Endothelial cell of umbilical vein (primary cell): ENCODE measurements at regions not wholly inside any gene's neighbourhood (a gene's known extent, or its start where the extent isn't known, plus 50 kb on each side); places are given as distances from the start of the nearest gene placed in this dataset.

ENCODE experiments used
- BruUV-seq: library from RNA; stranded (reverse); fragments of 400-500 nt; replicated peaks from 2 replicates; lab custom pipeline; 2021; lab: Mats Ljungman, UMichigan
- CTCF ChIA-PET: fragments of 300-600, 350-600 bp; sonication (Branson Sonifier 250); formaldehyde crosslinking; loops from one replicate; lab custom pipeline; 2021; ENCODE audit warnings: antibody characterized with exemption, inconsistent platforms; lab: Charles Lee
- POLR2A ChIA-PET: fragments of 300-600, 350-600 bp; sonication (Branson Sonifier 250); formaldehyde crosslinking; loops from one replicate; lab custom pipeline; 2021; ENCODE audit warnings: antibody characterized with exemption, inconsistent platforms; lab: Charles Lee
- DNase-seq: peaks from one replicate; pipeline ENCODE4 v3.0.0-alpha.2; 2011; ENCODE audit warnings: low read depth, low spot score
- FAIRE-seq: peaks from 2 replicates; lab custom pipeline; 2011; peaks lifted over from hg19 to GRCh38; lab: Jason Lieb, UNC
- H2AFZ ChIP-seq: 2 replicates; pipeline ENCODE4 v1.6.0; 2012; ENCODE audit warnings: low read depth, low read length, control low read depth, inconsistent platforms
- H3K27ac ChIP-seq: 2 replicates; pipeline ENCODE4 v1.5.1; 2011; ENCODE audit warnings: low read depth, mild to moderate bottlenecking, control low read depth, low read length, moderate library complexity; ENCODE audit not compliant: insufficient read depth
- H3K27me3 ChIP-seq, 2 experiments: 2 replicates each; pipeline versions ENCODE4 v1.6.0 to v1.6.1; 2011; ENCODE audit warnings: low read length in 2 of 2, mixed read lengths in 1 of 2; ENCODE audit not compliant: control insufficient read depth in 2 of 2, insufficient read depth in 2 of 2
- H3K36me3 ChIP-seq, 2 experiments: 2 replicates in 1 of 2; 3 replicates in 1 of 2; pipeline ENCODE4 v1.5.1; 2011; ENCODE audit warnings: low read length in 2 of 2, mild to moderate bottlenecking in 1 of 2, moderate library complexity in 1 of 2; ENCODE audit not compliant: control insufficient read depth in 2 of 2, insufficient read depth in 2 of 2; ENCODE audit errors: extremely low read depth in 1 of 2
- H3K4me1 ChIP-seq: 3 replicates; pipeline ENCODE4 v1.5.1; 2011; ENCODE audit warnings: mild to moderate bottlenecking, low read length; ENCODE audit not compliant: control insufficient read depth, insufficient read depth; ENCODE audit errors: extremely low read depth
- H3K4me2 ChIP-seq: 2 replicates; pipeline ENCODE4 v1.6.1; 2011; ENCODE audit warnings: low read length, control low read depth, mixed read lengths; ENCODE audit not compliant: insufficient read depth
- H3K4me3 ChIP-seq, 3 experiments: fragments of 200-600 bp in 1 of 3; sonication (generic), shearing (Covaris generic) in 1 of 3; replicated peaks in 1 of 3; 2 replicates each; pipeline ENCODE4 v1.5.1; 2011 to 2016; ENCODE audit warnings: control low read depth in 3 of 3, low read length in 3 of 3, mild to moderate bottlenecking in 2 of 3, inconsistent platforms in 1 of 3, low read depth in 1 of 3, moderate library complexity in 1 of 3; ENCODE audit not compliant: insufficient read depth in 1 of 3
- H3K79me2 ChIP-seq: 2 replicates; pipeline ENCODE4 v1.6.0; 2012; ENCODE audit warnings: low read length, inconsistent platforms; ENCODE audit not compliant: control insufficient read depth, insufficient read depth
- H3K9ac ChIP-seq: replicated peaks from 2 replicates; pipeline ENCODE3; 2011; ENCODE audit warnings: low read length, control low read depth; ENCODE audit not compliant: insufficient read depth; ENCODE audit errors: extremely low read depth
- H3K9me1 ChIP-seq: replicated peaks from 3 replicates; pipeline ENCODE4 v1.6.0; 2011; ENCODE audit warnings: mild to moderate bottlenecking, low read length; ENCODE audit not compliant: control insufficient read depth, insufficient read depth; ENCODE audit errors: extremely low read depth
- H3K9me3 ChIP-seq: replicated peaks from 2 replicates; pipeline ENCODE4 v1.5.1; 2012; ENCODE audit warnings: low read length, inconsistent platforms; ENCODE audit not compliant: control insufficient read depth, insufficient read depth
- H4K20me1 ChIP-seq: replicated peaks from 2 replicates; pipeline ENCODE3; 2011; ENCODE audit warnings: mild to moderate bottlenecking, low read length; ENCODE audit not compliant: control insufficient read depth, insufficient read depth; ENCODE audit errors: extremely low read depth
- EZH2 ChIP-seq: IDR thresholded peaks from 2 replicates; pipeline ENCODE4 v1.6.1; 2012; ENCODE audit warnings: borderline replicate concordance, low read depth, mild to moderate bottlenecking, moderate library complexity, low read length, inconsistent platforms; ENCODE audit not compliant: severe bottlenecking
- FOS ChIP-seq: IDR thresholded peaks from 2 replicates; pipeline ENCODE4 v1.6.1; 2011; ENCODE audit warnings: mild to moderate bottlenecking, low read length, moderate library complexity, borderline replicate concordance; ENCODE audit not compliant: insufficient read depth
- GATA2 ChIP-seq: IDR thresholded peaks from 2 replicates; pipeline ENCODE4 v1.7.0; 2011; ENCODE audit warnings: low read depth, mild to moderate bottlenecking, moderate library complexity, mixed read lengths, low read length; ENCODE audit not compliant: insufficient read length, insufficient read depth
- JUN ChIP-seq: IDR thresholded peaks from 2 replicates; pipeline ENCODE4 v1.6.1; 2011; ENCODE audit warnings: borderline replicate concordance, low read depth; ENCODE audit not compliant: insufficient read length, insufficient read depth
- MYC ChIP-seq: IDR thresholded peaks from one replicate; pipeline ENCODE4 v1.6.1; 2011; ENCODE audit warnings: mild to moderate bottlenecking, low read depth, low read length
- POLR2A ChIP-seq: IDR thresholded peaks from 2 replicates; pipeline ENCODE4 v1.6.1; 2012; ENCODE audit warnings: low read depth, mild to moderate bottlenecking, control low read depth, low read length
- POLR2AphosphoS5 ChIP-seq: IDR thresholded peaks from 2 replicates; pipeline ENCODE4 v1.6.1; 2012; ENCODE audit warnings: low read depth, mild to moderate bottlenecking, control low read depth, low read length, moderate library complexity; ENCODE audit not compliant: insufficient read depth
- dilution Hi-C: fragments of 300-500 bp; cut with MboI; formaldehyde crosslinking; loops from one replicate; pipeline ENCODE4 v1.15.0; 2019; ENCODE audit warnings: low sequenced_read_pairs; ENCODE audit not compliant: extremely low pct_ligation_motif_present
- intact Hi-C: fragments of 100-400 bp; cut with micrococcal nuclease; formaldehyde crosslinking; loops from one replicate; pipeline ENCODE4 v1.10.0; 2022
- TF ChIP-seq, protein P1 (sequence below): IDR thresholded peaks from 2 replicates; pipeline ENCODE4 v1.6.1; 2011; ENCODE audit not compliant: insufficient read depth, insufficient read length
- TF ChIP-seq, protein P2 (sequence below), 2 donors: IDR thresholded peaks; 1 replicate in 1 of 2; 2 replicates in 1 of 2; pipeline ENCODE4 v1.5.1; 2011; ENCODE audit warnings: low read length in 2 of 2, mild to moderate bottlenecking in 2 of 2, moderate library complexity in 2 of 2, control low read depth in 1 of 2, inconsistent platforms in 1 of 2, low read depth in 1 of 2; ENCODE audit not compliant: insufficient read depth in 1 of 2; ENCODE audit errors: extremely low read depth in 1 of 2

DNA sequence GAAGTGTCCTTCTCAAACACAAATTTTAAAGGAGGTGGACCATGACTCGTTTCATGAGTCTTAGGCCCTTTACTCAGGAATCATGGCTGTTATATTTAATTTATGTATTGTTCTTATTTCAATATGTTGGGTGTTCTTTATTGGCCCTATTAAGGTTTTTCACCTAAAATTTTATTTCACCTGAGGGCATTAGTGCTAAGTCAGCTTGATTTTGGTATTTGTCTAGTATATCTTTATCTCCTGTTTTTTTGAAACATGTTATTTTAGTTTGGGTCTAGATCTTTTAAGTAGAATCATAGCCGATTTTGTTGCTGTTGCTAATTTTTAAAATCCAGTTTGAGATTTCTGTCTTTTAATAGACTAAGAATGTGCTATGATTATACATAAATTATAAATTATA, 430.4 kb downstream of the RPS6KC1 start:
- FAIRE-seq: no peak
- Histone ChIP-seq H4K20me1 (no peaks in the 10 kb centered on the region), H3K36me3 (no peaks in the 10 kb centered on the region), H3K4me3 (no peak overlapping the region), H3K27me3 (no peaks in the 10 kb centered on the region), H2AFZ (no peak overlapping the region), H3K27ac (no peak overlapping the region), H3K4me1 (no peaks in the 10 kb centered on the region), H3K9me3 (no peaks in the 10 kb centered on the region), H3K4me2 (no peak overlapping the region), H3K79me2 (no peaks in the 10 kb centered on the region), H3K9me1 (no peaks in the 10 kb centered on the region), H3K9ac (no peak overlapping the region)
- ChIA-PET CTCF (no interaction called here), POLR2A (no interaction called here)
- BruUV-seq: no TSS peak
- intact Hi-C loops: no loop called here
- DNase-seq: no peak
- dilution Hi-C loops: no loop called here
- TF ChIP-seq, protein P1, sequence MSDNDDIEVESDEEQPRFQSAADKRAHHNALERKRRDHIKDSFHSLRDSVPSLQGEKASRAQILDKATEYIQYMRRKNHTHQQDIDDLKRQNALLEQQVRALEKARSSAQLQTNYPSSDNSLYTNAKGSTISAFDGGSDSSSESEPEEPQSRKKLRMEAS: no peak
- TF ChIP-seq, protein P2, sequence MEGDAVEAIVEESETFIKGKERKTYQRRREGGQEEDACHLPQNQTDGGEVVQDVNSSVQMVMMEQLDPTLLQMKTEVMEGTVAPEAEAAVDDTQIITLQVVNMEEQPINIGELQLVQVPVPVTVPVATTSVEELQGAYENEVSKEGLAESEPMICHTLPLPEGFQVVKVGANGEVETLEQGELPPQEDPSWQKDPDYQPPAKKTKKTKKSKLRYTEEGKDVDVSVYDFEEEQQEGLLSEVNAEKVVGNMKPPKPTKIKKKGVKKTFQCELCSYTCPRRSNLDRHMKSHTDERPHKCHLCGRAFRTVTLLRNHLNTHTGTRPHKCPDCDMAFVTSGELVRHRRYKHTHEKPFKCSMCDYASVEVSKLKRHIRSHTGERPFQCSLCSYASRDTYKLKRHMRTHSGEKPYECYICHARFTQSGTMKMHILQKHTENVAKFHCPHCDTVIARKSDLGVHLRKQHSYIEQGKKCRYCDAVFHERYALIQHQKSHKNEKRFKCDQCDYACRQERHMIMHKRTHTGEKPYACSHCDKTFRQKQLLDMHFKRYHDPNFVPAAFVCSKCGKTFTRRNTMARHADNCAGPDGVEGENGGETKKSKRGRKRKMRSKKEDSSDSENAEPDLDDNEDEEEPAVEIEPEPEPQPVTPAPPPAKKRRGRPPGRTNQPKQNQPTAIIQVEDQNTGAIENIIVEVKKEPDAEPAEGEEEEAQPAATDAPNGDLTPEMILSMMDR (IDR thresholded peaks at IDR 0.05; ENCODE audit: extremely low read depth in 1 of 2, insufficient read depth in 1 of 2, low read depth in 1 of 2, low read length in 2 of 2): no peak
- TF ChIP-seq JUN: no peak

DNA sequence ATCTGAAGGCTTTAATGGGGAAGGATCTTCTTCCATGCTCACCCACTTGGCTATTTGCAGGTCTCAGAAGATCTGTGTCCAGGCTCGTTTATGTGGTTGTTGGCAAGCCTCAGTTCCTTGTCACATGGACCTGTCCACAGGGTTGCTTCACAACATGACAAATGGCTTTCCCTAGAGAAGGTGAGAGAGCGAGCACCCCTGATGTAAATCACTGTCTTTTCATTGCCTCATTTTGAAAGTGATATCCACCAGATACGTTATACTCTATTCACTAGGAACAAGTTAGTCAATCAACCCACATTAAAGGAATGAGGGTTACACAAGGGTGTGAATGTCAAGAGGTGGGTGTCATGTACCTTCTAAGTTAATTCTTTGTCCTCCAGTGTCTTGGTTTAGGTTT, 433.3 kb downstream of the RPS6KC1 start:
- CTCF ChIA-PET: no interaction called here
- no peak overlapping the region for H3K4me3 ChIP-seq
- H3K27ac ChIP-seq: no peak overlapping the region
- no peaks in the 10 kb centered on the region for H3K36me3 ChIP-seq
- DNase-seq (no peak), FAIRE-seq (no peak)
- dilution Hi-C loops: no loop called here
- intact Hi-C loops: no loop called here
- no peaks in the 10 kb centered on the region for H4K20me1 ChIP-seq
- no peak overlapping the region for H3K9ac ChIP-seq
- H2AFZ ChIP-seq: no peak overlapping the region
- no peaks in the 10 kb centered on the region for H3K9me3 ChIP-seq
- H3K27me3 ChIP-seq: no peaks in the 10 kb centered on the region
- POLR2A ChIA-PET: no interaction called here
- no TSS peak for BruUV-seq
- H3K79me2 ChIP-seq: no peaks in the 10 kb centered on the region
- no peak overlapping the region for H3K4me2 ChIP-seq
- H3K4me1 ChIP-seq: no peaks in the 10 kb centered on the region
- no peaks in the 10 kb centered on the region for H3K9me1 ChIP-seq
- TF ChIP-seq, protein P2 (IDR thresholded peaks at IDR 0.05; ENCODE audit: extremely low read depth in 1 of 2, insufficient read depth in 1 of 2, low read depth in 1 of 2, low read length in 2 of 2): no peak
- TF ChIP-seq, protein P1: no peak
- TF ChIP-seq GATA2: no peak
- TF ChIP-seq POLR2AphosphoS5: no peak
- TF ChIP-seq POLR2A: no peak
- TF ChIP-seq MYC: no peak
- no peak for TF ChIP-seq JUN
- no peak for TF ChIP-seq EZH2
- TF ChIP-seq FOS: no peak
